ENCODE measurements at regions not wholly inside any gene's neighbourhood (a gene's known extent, or its start where the extent isn't known, plus 50 kb on each side); places are given as distances from the start of the nearest gene placed in this dataset.

DNA sequence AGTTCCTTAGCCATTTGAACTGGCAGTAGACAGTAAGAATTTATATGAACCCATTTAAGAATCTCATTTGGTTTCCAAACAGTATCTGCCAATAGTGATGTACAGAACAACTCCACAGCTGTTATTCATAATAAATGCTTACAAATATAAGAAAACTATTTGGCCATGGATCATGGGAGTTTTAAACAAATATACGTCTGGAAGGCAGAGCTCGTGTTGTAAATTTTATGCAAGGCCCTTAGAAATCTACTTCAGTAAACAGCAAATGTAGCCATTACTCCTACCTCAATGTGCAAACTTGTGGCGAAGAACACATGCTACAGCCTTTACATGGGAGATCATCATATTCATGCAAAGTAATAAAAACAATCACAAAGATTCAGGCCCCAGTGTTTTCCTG, 65.3 kb upstream of the NANOGP8 start:
- no peak for TF ChIP-seq POLR2AphosphoS5 (IDR thresholded peaks at IDR 0.05)
- TF ChIP-seq, protein P1, sequence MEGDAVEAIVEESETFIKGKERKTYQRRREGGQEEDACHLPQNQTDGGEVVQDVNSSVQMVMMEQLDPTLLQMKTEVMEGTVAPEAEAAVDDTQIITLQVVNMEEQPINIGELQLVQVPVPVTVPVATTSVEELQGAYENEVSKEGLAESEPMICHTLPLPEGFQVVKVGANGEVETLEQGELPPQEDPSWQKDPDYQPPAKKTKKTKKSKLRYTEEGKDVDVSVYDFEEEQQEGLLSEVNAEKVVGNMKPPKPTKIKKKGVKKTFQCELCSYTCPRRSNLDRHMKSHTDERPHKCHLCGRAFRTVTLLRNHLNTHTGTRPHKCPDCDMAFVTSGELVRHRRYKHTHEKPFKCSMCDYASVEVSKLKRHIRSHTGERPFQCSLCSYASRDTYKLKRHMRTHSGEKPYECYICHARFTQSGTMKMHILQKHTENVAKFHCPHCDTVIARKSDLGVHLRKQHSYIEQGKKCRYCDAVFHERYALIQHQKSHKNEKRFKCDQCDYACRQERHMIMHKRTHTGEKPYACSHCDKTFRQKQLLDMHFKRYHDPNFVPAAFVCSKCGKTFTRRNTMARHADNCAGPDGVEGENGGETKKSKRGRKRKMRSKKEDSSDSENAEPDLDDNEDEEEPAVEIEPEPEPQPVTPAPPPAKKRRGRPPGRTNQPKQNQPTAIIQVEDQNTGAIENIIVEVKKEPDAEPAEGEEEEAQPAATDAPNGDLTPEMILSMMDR (IDR thresholded peaks at IDR 0.05): no peak
- TF ChIP-seq POLR2A (IDR thresholded peaks at IDR 0.05): no peak
